GM12878 (cell line): ENCODE measurements at regions not wholly inside any gene's neighbourhood (a gene's known extent, or its start where the extent isn't known, plus 50 kb on each side); places are given as distances from the start of the nearest gene placed in this dataset.

Experiments
- ATAC-seq: fragments of 200-7000 bp; cut with Tn5 transposase; 3 replicates; pipeline ENCODE4 v1.9.1; 2020; ENCODE audit warnings: mild to moderate bottlenecking, moderate library complexity
- BruUV-seq: library from RNA; stranded (reverse); fragments of 400-500 nt; replicated peaks from 2 replicates; lab custom pipeline; 2021; lab: Mats Ljungman, UMichigan
- CTCF ChIA-PET: fragments of 300-600 bp; sonication (Branson Sonifier 250); formaldehyde crosslinking; extraction: SDS; loops from one replicate; lab custom pipeline; 2021; ENCODE audit warnings: inconsistent platforms; lab: Yijun Ruan, JAX
- POLR2A ChIA-PET: fragments of 350-600 bp; formaldehyde crosslinking; extraction: SDS; loops from one replicate; lab custom pipeline; 2021; ENCODE audit warnings: inconsistent platforms; lab: Charles Lee
- RAD21 ChIA-PET: fragments of 300-600 bp; sonication (Branson Sonifier 250); formaldehyde crosslinking; loops from one replicate; lab custom pipeline; 2023; ENCODE audit warnings: antibody characterized with exemption; ENCODE audit not compliant: unreplicated experiment; lab: Charles Lee
- SMC1A ChIA-PET: fragments of 300-600 bp; sonication (Branson Sonifier 250); formaldehyde crosslinking; loops from one replicate; lab custom pipeline; 2023; ENCODE audit not compliant: unreplicated experiment, uncharacterized antibody; lab: Charles Lee
- DNase-seq: peaks from one replicate; pipeline ENCODE4 v3.0.0-alpha.2; 2011; ENCODE audit warnings: low read depth, low spot score
- FAIRE-seq: peaks from 3 replicates; lab custom pipeline; 2011; peaks lifted over from hg19 to GRCh38; lab: Jason Lieb, UNC
- H2AFZ ChIP-seq: 2 replicates; pipeline ENCODE4 v1.6.0; 2011; ENCODE audit warnings: low read depth, low read length, control low read depth; ENCODE audit not compliant: control insufficient read depth
- H3K27ac ChIP-seq: 2 replicates; pipeline ENCODE4 v1.5.1; 2011; ENCODE audit warnings: control low read depth; ENCODE audit not compliant: control insufficient read depth, insufficient read depth
- H3K27me3 ChIP-seq, 2 experiments: replicated peaks in 1 of 2; 2 replicates each; pipeline versions ENCODE4 v1.6.0 to v1.6.1; 2011; ENCODE audit warnings: low read length in 1 of 2; ENCODE audit not compliant: control insufficient read depth in 2 of 2, insufficient read depth in 2 of 2
- H3K36me3 ChIP-seq, 2 experiments: 2 replicates each; pipeline ENCODE4 v1.5.1; 2011; ENCODE audit warnings: low read length in 1 of 2; ENCODE audit not compliant: control insufficient read depth in 2 of 2, insufficient read depth in 2 of 2
- H3K4me1 ChIP-seq: 2 replicates; pipeline ENCODE4 v1.6.1; 2011; ENCODE audit warnings: mild to moderate bottlenecking, low read length, moderate library complexity, mixed read lengths; ENCODE audit not compliant: control insufficient read depth, insufficient read depth
- H3K4me2 ChIP-seq: 2 replicates; pipeline ENCODE4 v1.6.0; 2011; ENCODE audit warnings: control low read depth; ENCODE audit not compliant: control insufficient read depth, insufficient read depth
- H3K4me3 ChIP-seq: fragments of 200-600 bp; sonication (generic); 2 replicates; pipeline ENCODE4 v1.5.1; 2016
- H3K79me2 ChIP-seq: 2 replicates; pipeline ENCODE4 v1.6.0; 2011; ENCODE audit warnings: low read length; ENCODE audit not compliant: control insufficient read depth, insufficient read depth
- H3K9ac ChIP-seq: 2 replicates; pipeline ENCODE4 v1.8.0; 2011; ENCODE audit warnings: low read length, control low read depth, mixed read lengths; ENCODE audit not compliant: control insufficient read depth, insufficient read depth
- H3K9me3 ChIP-seq: replicated peaks from 3 replicates; pipeline ENCODE4 v1.5.1; 2011; ENCODE audit warnings: mild to moderate bottlenecking, low read length; ENCODE audit not compliant: control insufficient read depth, insufficient read depth
- H4K20me1 ChIP-seq: 2 replicates; pipeline ENCODE4 v1.6.0; 2011; ENCODE audit not compliant: control insufficient read depth, insufficient read depth
- ASH2L ChIP-seq: fragments of 300-600, 200-600 bp; sonication (generic); IDR thresholded peaks from 2 replicates; pipeline ENCODE4 v1.6.1; 2017; ENCODE audit warnings: low read depth, mild to moderate bottlenecking, borderline replicate concordance
- CBX3 ChIP-seq: fragments of 200-600 bp; sonication (generic); IDR thresholded peaks from 2 replicates; pipeline ENCODE4 v1.6.1; 2016; ENCODE audit warnings: low read depth, borderline replicate concordance
- CEBPB ChIP-seq, 2 experiments: fragments of 150-350 bp in 1 of 2; IDR thresholded peaks; 2 replicates each; pipeline ENCODE4 v1.6.1; 2012 to 2014; ENCODE audit warnings: low read depth in 2 of 2, low read length in 2 of 2, borderline replicate concordance in 1 of 2, inconsistent platforms in 1 of 2
- CHD1 ChIP-seq: IDR thresholded peaks from 2 replicates; pipeline ENCODE4 v1.6.1; 2012; ENCODE audit warnings: low read depth, low read length, improper control_type of control experiment
- PAX5 ChIP-seq: IDR thresholded peaks from 2 replicates; pipeline ENCODE4 v1.6.1; 2011; ENCODE audit warnings: low read depth, low read length, borderline replicate concordance
- RAD21 ChIP-seq: IDR thresholded peaks from 2 replicates; pipeline ENCODE4 v1.6.1; 2011; ENCODE audit warnings: mild to moderate bottlenecking, low read depth, low read length, moderate library complexity; ENCODE audit not compliant: insufficient read depth
- REST ChIP-seq: IDR thresholded peaks from 2 replicates; pipeline ENCODE4 v1.6.1; 2012; ENCODE audit warnings: mild to moderate bottlenecking, low read depth, low read length
- ZNF384 ChIP-seq: IDR thresholded peaks from 2 replicates; pipeline ENCODE4 v1.6.1; 2012; ENCODE audit warnings: low read depth, mild to moderate bottlenecking, low read length, improper control_type of control experiment, borderline replicate concordance
- WGBS: methylation state at CpG from one replicate; pipeline ENCODE4 v1.1.6; 2016; ENCODE audit warnings: low lambda C conversion rate; ENCODE audit not compliant: insufficient replicate concordance, insufficient coverage; ENCODE audit errors: missing lambda C conversion rate; 5-methylcytosine and 5-hydroxymethylcytosine counted together
- in situ Hi-C: fragments of 300-500 bp; cut with MboI; formaldehyde crosslinking; loops from 9 replicates; pipeline ENCODE4 v1.14.3; 2018; ENCODE audit warnings: mixed read lengths
- intact Hi-C: fragments of 100-400 bp; cut with micrococcal nuclease; formaldehyde crosslinking; loops from one replicate; pipeline ENCODE4 v1.14.2; 2022; ENCODE audit not compliant: unreplicated experiment
- TF ChIP-seq, protein P1 (sequence below): fragments of 450-650 bp; IDR thresholded peaks from 2 replicates; pipeline ENCODE4 v1.6.1; 2018; ENCODE audit warnings: mild to moderate bottlenecking, low read depth, moderate library complexity; ENCODE audit not compliant: partially characterized antibody

- CTCF ChIA-PET, result no interaction called here
- ATAC-seq, result no peak
- in situ Hi-C loops, result no loop called here
- BruUV-seq, result no TSS peak
- Histone ChIP-seq H3K79me2 (no peaks in the 10 kb centered on the region), H3K4me3 (no peak overlapping the region), H3K9ac (no peak overlapping the region), H3K4me1 (no peaks in the 10 kb centered on the region), H3K4me2 (no peak overlapping the region), H2AFZ (no peak overlapping the region), H3K36me3 (no peaks in the 10 kb centered on the region), H4K20me1 (no peaks in the 10 kb centered on the region), H3K9me3 (no peaks in the 10 kb centered on the region), H3K27me3 (no peaks in the 10 kb centered on the region), H3K27ac (no peak overlapping the region)
- RAD21 ChIA-PET, result no interaction called here
- no peak for DNase-seq
- POLR2A ChIA-PET, result no interaction called here
- no peak for FAIRE-seq
- SMC1A ChIA-PET, result no interaction called here
- TF ChIP-seq ASH2L (no peak), ZNF384 (no peak), CEBPB (IDR thresholded peaks at IDR 0.05; ENCODE audit: borderline replicate concordance in 1 of 2, low read depth in 2 of 2, low read length in 2 of 2) (no peak), PAX5 (no peak), CHD1 (no peak), REST (no peak), RAD21 (no peak), CBX3 (no peak)
- TF ChIP-seq, protein P1, sequence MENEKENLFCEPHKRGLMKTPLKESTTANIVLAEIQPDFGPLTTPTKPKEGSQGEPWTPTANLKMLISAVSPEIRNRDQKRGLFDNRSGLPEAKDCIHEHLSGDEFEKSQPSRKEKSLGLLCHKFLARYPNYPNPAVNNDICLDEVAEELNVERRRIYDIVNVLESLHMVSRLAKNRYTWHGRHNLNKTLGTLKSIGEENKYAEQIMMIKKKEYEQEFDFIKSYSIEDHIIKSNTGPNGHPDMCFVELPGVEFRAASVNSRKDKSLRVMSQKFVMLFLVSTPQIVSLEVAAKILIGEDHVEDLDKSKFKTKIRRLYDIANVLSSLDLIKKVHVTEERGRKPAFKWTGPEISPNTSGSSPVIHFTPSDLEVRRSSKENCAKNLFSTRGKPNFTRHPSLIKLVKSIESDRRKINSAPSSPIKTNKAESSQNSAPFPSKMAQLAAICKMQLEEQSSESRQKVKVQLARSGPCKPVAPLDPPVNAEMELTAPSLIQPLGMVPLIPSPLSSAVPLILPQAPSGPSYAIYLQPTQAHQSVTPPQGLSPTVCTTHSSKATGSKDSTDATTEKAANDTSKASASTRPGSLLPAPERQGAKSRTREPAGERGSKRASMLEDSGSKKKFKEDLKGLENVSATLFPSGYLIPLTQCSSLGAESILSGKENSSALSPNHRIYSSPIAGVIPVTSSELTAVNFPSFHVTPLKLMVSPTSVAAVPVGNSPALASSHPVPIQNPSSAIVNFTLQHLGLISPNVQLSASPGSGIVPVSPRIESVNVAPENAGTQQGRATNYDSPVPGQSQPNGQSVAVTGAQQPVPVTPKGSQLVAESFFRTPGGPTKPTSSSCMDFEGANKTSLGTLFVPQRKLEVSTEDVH, result no peak
- WGBS, result 5% methylated on average over 2 of the region's 2 CpGs
- intact Hi-C loops, result no loop called here
Observed at GRCh38 chr4:141843136-141843535, 206.8 kb downstream of the IL15 start.
